GM12892 (cell line): ENCODE measurements at regions not wholly inside any gene's neighbourhood (a gene's known extent, or its start where the extent isn't known, plus 50 kb on each side); places are given as distances from the start of the nearest gene placed in this dataset.
"Not testable (repeated sequence)": the region's sequence is repeated elsewhere in the genome, so short reads cannot be mapped to it uniquely, and the experiment has no call there.

ENCODE experiments used
- POLR2A ChIP-seq: IDR thresholded peaks from 2 replicates; pipeline ENCODE4 v1.6.1; 2011; ENCODE audit warnings: low read depth, low read length, control low read depth
- POLR2AphosphoS5 ChIP-seq: IDR thresholded peaks from 2 replicates; pipeline ENCODE4 v1.6.1; 2011; ENCODE audit warnings: low read depth, low read length, control low read depth
- TAF1 ChIP-seq: IDR thresholded peaks from 2 replicates; pipeline ENCODE4 v1.6.1; 2011; ENCODE audit warnings: low read depth, mild to moderate bottlenecking, control low read depth, low read length, borderline replicate concordance

GRCh38 chr17:64730023-64730422 lies 67.9 kb upstream of the SMURF2 start:
- TF ChIP-seq POLR2A, POLR2AphosphoS5, TAF1: not testable (repeated sequence)
